ENCODE measurements at regions not wholly inside any gene's neighbourhood (a gene's known extent, or its start where the extent isn't known, plus 50 kb on each side); places are given as distances from the start of the nearest gene placed in this dataset.

GRCh38 chr3:134079761-134080160 lies 50.0 kb upstream of the SLCO2A1 start (continued):
- TF ChIP-seq TAF1 (IDR thresholded peaks at IDR 0.05; ENCODE audit: borderline replicate concordance, low read depth, low read length) = no peak

All from SK-N-SH (cell line).